OCI-LY1 (cell line): ENCODE measurements at regions not wholly inside any gene's neighbourhood (a gene's known extent, or its start where the extent isn't known, plus 50 kb on each side); places are given as distances from the start of the nearest gene placed in this dataset.

Experiments used
- H2AFZ ChIP-seq: fragments of 200-600 bp; sonication (generic), shearing (Covaris generic); 2 replicates; pipeline ENCODE4 v1.6.0; 2014; ENCODE audit warnings: antibody characterized with exemption, mild to moderate bottlenecking, low read length
- H3F3A ChIP-seq: fragments of 200-600 bp; sonication (generic), shearing (Covaris generic); 2 replicates; pipeline ENCODE4 v1.6.0; 2014; ENCODE audit warnings: mild to moderate bottlenecking, antibody characterized with exemption, low read length, moderate library complexity; ENCODE audit not compliant: insufficient read depth
- H3K27ac ChIP-seq: fragments of 200-600 bp; sonication (generic); 2 replicates; pipeline ENCODE4 v1.5.1; 2014; ENCODE audit warnings: low read length, mixed run types, mild to moderate bottlenecking, low read depth; ENCODE audit not compliant: poor library complexity, severe bottlenecking
- H3K27me3 ChIP-seq: fragments of 200-600 bp; sonication (generic); 2 replicates; pipeline ENCODE4 v1.6.0; 2014; ENCODE audit warnings: antibody characterized with exemption, mild to moderate bottlenecking, low read length, moderate library complexity; ENCODE audit not compliant: insufficient read depth
- H3K36me3 ChIP-seq: fragments of 200-600 bp; sonication (generic); 2 replicates; pipeline ENCODE4 v1.6.1; 2014; ENCODE audit warnings: mild to moderate bottlenecking, antibody characterized with exemption, low read length, moderate library complexity, mixed read lengths; ENCODE audit not compliant: insufficient read depth
- H3K4me1 ChIP-seq: fragments of 200-600 bp; sonication (generic); 2 replicates; pipeline ENCODE4 v1.5.1; 2014; ENCODE audit warnings: mild to moderate bottlenecking, low read length, moderate library complexity; ENCODE audit not compliant: insufficient read depth, severe bottlenecking
- H3K4me2 ChIP-seq: fragments of 200-600 bp; sonication (generic), shearing (Covaris generic); 2 replicates; pipeline ENCODE4 v1.6.1; 2014; ENCODE audit warnings: low read length
- H3K4me3 ChIP-seq: fragments of 200-600 bp; sonication (generic); 2 replicates; pipeline ENCODE4 v1.5.1; 2014; ENCODE audit warnings: low read length, low read depth, mild to moderate bottlenecking, mixed read lengths; ENCODE audit not compliant: poor library complexity, severe bottlenecking
- H3K79me2 ChIP-seq: fragments of 200-600 bp; shearing (Covaris generic); 2 replicates; pipeline ENCODE4 v1.6.1; 2016; ENCODE audit warnings: mixed run types, low read length, mixed read lengths; ENCODE audit not compliant: insufficient read depth
- H3K9ac ChIP-seq: fragments of 200-600 bp; sonication (generic), shearing (Covaris generic); 2 replicates; pipeline ENCODE4 v1.6.1; 2014; ENCODE audit warnings: mild to moderate bottlenecking, low read length, mixed read lengths
- H3K9me2 ChIP-seq: fragments of 200-600 bp; sonication (generic), shearing (Covaris generic); 2 replicates; pipeline ENCODE4 v1.6.1; 2014; ENCODE audit warnings: low read depth, mild to moderate bottlenecking, low read length, mixed read lengths
- H3K9me3 ChIP-seq: fragments of 200-600 bp; shearing (Covaris generic); 2 replicates; pipeline ENCODE4 v1.6.1; 2014; ENCODE audit warnings: low read length, mixed read lengths
- H4K20me1 ChIP-seq: fragments of 200-600 bp; sonication (generic), shearing (Covaris generic); 2 replicates; pipeline ENCODE4 v1.6.0; 2016; ENCODE audit warnings: mild to moderate bottlenecking, low read length; ENCODE audit not compliant: insufficient read depth
- EZH2 ChIP-seq: fragments of 200-600 bp; sonication (generic), shearing (Covaris generic); IDR thresholded peaks from 2 replicates; pipeline ENCODE4 v1.8.0; 2017; ENCODE audit warnings: borderline replicate concordance, mixed run types, mild to moderate bottlenecking, antibody characterized with exemption, low read length, moderate library complexity, mixed read lengths
- TF ChIP-seq, protein P1 (sequence below): fragments of 200-600 bp; sonication (generic), shearing (Covaris generic); IDR thresholded peaks from 2 replicates; pipeline ENCODE4 v1.5.1; 2017; ENCODE audit warnings: mild to moderate bottlenecking, antibody characterized with exemption, low read length, moderate library complexity, mixed read lengths

DNA sequence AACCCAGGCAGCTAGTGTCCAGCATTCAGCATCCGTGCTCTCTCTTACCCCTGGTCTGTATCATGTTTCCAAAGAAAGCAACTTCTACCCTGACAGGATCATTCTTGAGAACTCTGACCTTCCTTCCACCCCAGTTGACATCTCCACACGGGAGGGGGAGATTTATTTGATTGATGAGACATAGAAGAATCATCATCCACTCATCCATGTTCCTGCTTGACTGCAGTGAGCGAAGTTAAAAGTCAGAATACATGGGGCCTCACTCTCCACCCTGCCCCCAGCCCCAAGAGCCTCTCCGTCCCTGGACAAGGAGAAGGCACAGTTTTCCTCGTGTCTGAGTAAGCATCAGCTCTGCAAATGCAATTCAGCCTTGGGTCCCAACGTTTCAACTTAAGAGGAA, 356.0 kb upstream of the TNP1 start:
- H3K27me3 ChIP-seq: no peaks in the 10 kb centered on the region
- H2AFZ ChIP-seq: no peak overlapping the region
- H3K4me2 ChIP-seq: no peak overlapping the region
- no peaks in the 10 kb centered on the region for H3K79me2 ChIP-seq
- no peaks in the 10 kb centered on the region for H3K36me3 ChIP-seq
- H3K9me2 ChIP-seq: no peaks in the 10 kb centered on the region
- no peak overlapping the region for H3K27ac ChIP-seq
- TF ChIP-seq EZH2: no peak
- TF ChIP-seq, protein P1, sequence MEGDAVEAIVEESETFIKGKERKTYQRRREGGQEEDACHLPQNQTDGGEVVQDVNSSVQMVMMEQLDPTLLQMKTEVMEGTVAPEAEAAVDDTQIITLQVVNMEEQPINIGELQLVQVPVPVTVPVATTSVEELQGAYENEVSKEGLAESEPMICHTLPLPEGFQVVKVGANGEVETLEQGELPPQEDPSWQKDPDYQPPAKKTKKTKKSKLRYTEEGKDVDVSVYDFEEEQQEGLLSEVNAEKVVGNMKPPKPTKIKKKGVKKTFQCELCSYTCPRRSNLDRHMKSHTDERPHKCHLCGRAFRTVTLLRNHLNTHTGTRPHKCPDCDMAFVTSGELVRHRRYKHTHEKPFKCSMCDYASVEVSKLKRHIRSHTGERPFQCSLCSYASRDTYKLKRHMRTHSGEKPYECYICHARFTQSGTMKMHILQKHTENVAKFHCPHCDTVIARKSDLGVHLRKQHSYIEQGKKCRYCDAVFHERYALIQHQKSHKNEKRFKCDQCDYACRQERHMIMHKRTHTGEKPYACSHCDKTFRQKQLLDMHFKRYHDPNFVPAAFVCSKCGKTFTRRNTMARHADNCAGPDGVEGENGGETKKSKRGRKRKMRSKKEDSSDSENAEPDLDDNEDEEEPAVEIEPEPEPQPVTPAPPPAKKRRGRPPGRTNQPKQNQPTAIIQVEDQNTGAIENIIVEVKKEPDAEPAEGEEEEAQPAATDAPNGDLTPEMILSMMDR: no peak
- no peak overlapping the region for H3K4me3 ChIP-seq
- H4K20me1 ChIP-seq: no peaks in the 10 kb centered on the region
- H3F3A ChIP-seq: no peaks in the 10 kb centered on the region
- no peaks in the 10 kb centered on the region for H3K4me1 ChIP-seq
- H3K9me3 ChIP-seq: no peaks in the 10 kb centered on the region
- H3K9ac ChIP-seq: no peak overlapping the region

GRCh38 chr2:217208867-217209266, 349.0 kb upstream of the TNP1 start:
- Histone ChIP-seq H3F3A (no peaks in the 10 kb centered on the region), H4K20me1 (no peaks in the 10 kb centered on the region), H3K27ac (no peak overlapping the region), H3K36me3 (no peaks in the 10 kb centered on the region), H3K9me2 (no peaks in the 10 kb centered on the region), H3K4me1 (no peaks in the 10 kb centered on the region), H3K9me3 (no peaks in the 10 kb centered on the region), H3K9ac (no peak overlapping the region), H3K4me3 (no peak overlapping the region), H2AFZ (no peak overlapping the region), H3K27me3 (no peaks in the 10 kb centered on the region), H3K4me2 (no peak overlapping the region), H3K79me2 (no peaks in the 10 kb centered on the region)
- TF ChIP-seq, protein P1: no peak
- no peak for TF ChIP-seq EZH2

GRCh38 chr2:217207699-217208010, 347.8 kb upstream of the TNP1 start:
- no peaks in the 10 kb centered on the region for H3K4me1 ChIP-seq
- H3K4me3 ChIP-seq: no peak overlapping the region
- no peak overlapping the region for H2AFZ ChIP-seq
- H3K79me2 ChIP-seq: no peaks in the 10 kb centered on the region
- no peak for TF ChIP-seq EZH2
- TF ChIP-seq, protein P1: no peak
- H3K4me2 ChIP-seq: no peak overlapping the region
- H3F3A ChIP-seq: no peaks in the 10 kb centered on the region
- no peaks in the 10 kb centered on the region for H4K20me1 ChIP-seq
- no peaks in the 10 kb centered on the region for H3K9me2 ChIP-seq
- H3K27me3 ChIP-seq: no peaks in the 10 kb centered on the region
- no peaks in the 10 kb centered on the region for H3K36me3 ChIP-seq
- no peak overlapping the region for H3K9ac ChIP-seq
- no peaks in the 10 kb centered on the region for H3K9me3 ChIP-seq
- H3K27ac ChIP-seq: no peak overlapping the region
